GM19438 (cell line): ENCODE measurements at regions not wholly inside any gene's neighbourhood (a gene's known extent, or its start where the extent isn't known, plus 50 kb on each side); places are given as distances from the start of the nearest gene placed in this dataset.

Experiments used
- ATAC-seq: cut with Tn5 transposase; IDR thresholded peaks from one replicate; pipeline ENCODE4 v1.9.1; 2021; ENCODE audit warnings: low read depth; ENCODE audit not compliant: unreplicated experiment

DNA sequence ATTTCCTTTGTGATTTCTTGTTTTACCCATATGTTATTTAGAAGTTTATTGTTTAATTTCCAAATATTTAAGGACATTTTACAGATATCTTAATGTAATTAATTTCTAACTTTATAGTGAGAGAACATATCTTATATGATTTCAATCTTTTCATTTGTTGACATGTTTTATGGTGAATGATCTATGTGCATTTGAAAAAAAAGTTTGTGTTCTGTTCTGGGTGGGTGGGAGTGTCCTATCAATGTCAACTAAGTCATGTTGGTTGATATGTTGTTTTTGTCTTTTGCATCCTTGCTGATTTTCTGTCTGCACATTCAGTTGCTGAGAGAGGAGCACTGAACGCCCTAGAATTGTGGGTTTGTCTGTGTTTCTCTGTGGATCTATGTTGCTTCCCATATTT, 50.3 kb upstream of the CBFA2T3 start:
- no peak for ATAC-seq

DNA sequence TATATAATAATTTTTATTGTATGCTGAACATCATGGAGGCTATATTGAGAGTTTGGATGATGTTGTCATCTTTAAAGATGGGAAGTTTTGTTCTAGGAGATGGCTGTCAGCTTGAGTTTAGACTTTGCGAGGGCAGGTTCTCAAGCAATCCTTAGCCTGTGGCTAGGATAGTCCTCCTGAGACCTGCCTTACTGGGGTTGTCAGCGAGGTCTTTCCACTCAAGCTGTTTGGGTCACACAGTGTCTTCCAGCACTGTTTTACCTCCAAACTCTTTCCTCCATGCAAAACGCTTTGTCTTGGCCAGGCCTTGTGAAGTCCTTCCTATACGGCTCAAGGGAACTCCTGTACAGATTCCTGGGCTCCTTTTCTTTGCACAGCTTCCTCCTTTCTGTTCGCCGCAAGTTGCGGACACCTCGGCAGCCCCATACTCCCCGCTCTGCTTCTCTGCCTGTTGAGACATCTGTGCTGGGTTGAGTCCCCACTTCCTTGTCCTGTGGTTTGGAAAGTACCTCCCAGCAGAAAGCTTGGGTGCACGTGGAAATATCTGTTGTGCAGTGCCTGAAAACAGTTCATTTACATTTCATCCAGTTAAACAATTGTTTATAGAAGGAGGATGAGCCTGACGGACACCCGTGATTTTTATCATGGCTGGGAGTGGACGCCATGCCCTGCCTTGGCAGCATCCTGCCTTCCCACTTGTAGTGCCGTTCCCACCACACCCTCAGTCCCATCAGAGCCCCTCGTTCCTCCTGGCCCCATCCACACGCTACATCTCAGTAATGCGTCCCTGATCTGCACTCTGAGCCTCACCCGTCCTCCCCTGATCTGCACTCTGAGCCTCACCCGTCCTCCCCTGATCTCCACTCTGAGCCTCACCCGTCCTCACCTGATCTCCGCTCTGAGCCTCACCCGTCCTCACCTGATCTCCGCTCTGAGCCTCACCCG, 55.0 kb upstream of the CBFA2T3 start:
- peak; percentile 91 for ATAC-seq

DNA sequence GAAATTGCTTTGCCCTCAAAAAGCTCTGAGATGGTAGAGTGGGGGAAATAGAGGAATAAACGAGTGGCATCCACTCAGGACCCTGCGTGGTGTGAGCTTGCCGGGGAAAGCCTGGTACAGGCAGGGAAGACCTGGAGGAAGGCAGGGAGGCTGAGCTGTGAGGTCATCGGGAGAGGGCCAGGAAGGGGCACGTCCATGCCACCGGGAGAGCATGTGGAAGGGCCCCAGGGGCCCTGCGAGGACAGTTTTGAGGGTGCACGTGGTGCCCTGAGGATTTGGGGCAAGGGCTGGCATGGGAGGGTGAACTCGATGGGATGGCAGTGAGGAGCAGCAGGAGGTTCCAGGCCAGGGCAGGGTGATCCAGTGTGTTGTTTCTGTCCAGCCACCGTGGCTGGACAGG, 56.3 kb upstream of the CBFA2T3 start:
- ATAC-seq = no peak

GRCh38 chr16:89033796-89034572, 57.0 kb upstream of the CBFA2T3 start:
- ATAC-seq = no peak

GRCh38 chr16:89034573-89034961, 57.6 kb upstream of the CBFA2T3 start:
- no peak for ATAC-seq

- ATAC-seq = no peak
Observed at GRCh38 chr16:89034971-89035668, 58.1 kb upstream of the CBFA2T3 start.

DNA sequence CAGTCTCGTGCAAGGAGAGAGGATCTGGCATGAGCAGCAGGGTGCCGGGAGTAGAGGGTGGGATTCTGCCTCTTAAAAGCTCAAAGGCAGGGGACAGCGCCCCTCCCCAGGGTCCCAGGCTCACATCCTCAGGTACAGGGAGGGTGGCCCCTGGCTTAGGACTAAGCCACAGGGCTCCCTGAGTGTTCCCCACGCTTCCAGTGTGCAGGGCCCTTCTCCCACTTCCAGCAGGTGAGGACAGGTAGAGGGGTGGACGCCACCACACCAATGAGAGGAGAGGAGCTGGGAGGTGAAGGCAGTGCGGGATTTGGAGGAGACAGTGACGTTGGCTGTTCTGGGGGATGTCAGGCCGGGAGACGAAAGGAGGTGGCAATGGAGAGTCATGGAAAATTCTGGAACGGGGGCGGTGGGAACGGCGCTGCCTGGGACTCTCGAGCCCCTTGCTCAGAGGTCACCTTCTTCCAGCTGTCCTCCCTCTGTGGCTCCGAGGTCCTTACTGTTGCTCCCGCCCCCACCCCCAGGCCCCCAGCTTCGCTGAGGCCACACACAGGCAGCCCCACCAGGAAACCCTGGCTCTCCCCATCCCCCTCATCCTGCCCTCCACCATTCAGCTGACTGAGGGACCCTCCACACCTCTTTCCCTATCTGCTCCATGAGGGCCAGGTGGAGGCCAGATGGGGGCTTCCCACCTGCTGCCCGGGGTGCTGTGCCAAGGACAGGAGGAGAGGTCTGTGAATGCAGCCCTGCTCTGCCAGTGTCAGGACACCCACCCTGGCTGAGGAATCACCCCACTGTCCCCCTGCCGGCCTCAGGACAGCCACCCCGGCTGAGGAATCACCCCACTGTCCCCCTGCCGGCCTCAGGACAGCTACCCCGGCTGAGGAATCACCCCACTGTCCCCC, 57.7 kb upstream of the ACSF3 start:
- no peak for ATAC-seq

DNA sequence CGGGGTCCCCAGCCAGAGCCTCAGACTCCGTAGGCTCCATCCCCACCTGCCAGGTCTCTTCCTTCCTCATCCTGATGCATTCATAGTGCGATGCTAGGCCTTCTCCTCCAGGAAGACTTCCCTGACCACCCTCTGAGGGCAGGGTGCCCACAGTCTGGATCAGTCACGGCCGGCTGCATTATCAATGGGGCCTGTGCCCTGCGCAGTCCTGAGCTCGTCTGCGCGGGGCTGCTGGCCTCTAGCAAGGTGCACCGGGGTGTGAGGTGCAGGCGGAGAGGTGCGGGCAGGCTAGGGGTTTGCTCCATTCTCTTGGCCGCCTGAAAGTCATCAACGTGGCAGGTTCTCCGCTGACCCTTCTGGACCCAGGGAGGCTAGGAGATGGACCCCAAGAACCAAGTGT, 56.9 kb upstream of the ACSF3 start:
- no peak for ATAC-seq

- ATAC-seq = no peak
Observed at GRCh38 chr16:89037261-89038152, 56.1 kb upstream of the ACSF3 start.

- ATAC-seq = no peak
Observed at GRCh38 chr16:89038221-89038721, 55.4 kb upstream of the ACSF3 start.

DNA sequence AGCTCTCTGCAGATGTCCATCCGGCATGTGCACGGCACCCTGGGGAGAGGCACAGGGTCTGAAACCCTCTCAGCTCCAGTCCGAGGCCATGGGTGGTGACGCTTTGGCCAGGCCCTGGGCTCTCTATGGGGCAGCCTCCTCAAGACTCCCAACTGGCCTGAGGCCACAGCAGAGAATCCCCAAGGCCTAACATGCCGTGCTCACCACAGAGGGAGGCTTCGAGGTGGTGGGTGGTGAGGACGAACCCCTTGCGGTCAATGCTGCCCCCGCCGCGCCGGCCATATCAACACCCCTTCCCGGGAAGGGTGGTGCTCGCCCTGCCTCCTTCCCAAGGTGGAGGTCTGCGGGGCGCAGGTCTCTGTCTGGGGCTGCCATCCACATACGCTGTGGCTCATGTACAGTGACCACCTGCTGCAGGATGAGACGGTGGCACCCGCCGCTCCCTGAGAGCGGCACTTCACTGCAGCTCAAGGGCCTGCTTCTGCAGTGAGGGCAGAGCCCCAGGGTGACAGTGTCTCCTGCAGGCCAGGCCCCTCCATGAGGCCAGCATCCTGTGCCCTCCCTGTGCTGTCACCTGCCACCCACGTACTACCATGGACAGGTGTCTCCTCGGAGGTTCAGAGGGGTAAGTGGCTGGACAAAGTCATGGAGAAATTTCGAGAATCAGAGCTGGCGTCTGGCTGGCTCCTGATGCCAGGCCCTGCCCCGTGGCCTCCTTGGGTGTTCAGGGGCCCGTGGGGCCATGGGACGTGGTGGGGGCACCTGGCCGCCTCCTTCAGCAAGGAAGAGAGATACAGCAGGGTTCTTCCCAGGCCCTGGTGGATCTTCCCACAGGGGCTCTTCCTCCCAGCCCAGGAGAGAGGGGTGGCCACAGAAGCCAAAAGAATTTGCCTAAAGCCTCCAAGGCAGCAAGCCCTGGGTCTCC, 54.6 kb upstream of the ACSF3 start:
- ATAC-seq = no peak

- no peak for ATAC-seq
Observed at GRCh38 chr16:89039756-89040155, 53.9 kb upstream of the ACSF3 start.

DNA sequence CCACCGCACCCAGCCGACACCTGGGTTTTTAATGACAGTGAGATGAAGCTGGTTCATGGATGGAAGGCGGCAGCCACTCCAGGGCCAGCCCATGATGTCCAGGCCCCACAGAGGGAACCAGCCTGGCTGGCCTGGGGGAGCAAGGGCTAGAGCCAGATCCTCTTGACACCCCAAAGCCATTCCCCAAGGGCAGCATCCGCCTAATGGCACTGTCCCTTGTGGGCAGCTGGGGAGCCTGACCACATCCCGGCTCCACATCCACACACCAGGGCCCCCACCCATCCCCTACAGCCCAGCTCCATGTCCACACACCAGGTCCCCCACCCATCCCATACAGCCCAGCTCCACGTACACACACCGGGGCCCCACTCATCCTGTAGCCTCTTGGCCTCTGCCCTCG, 53.3 kb upstream of the ACSF3 start:
- no peak for ATAC-seq

GRCh38 chr16:89040861-89041570, 52.6 kb upstream of the ACSF3 start:
- no peak for ATAC-seq

DNA sequence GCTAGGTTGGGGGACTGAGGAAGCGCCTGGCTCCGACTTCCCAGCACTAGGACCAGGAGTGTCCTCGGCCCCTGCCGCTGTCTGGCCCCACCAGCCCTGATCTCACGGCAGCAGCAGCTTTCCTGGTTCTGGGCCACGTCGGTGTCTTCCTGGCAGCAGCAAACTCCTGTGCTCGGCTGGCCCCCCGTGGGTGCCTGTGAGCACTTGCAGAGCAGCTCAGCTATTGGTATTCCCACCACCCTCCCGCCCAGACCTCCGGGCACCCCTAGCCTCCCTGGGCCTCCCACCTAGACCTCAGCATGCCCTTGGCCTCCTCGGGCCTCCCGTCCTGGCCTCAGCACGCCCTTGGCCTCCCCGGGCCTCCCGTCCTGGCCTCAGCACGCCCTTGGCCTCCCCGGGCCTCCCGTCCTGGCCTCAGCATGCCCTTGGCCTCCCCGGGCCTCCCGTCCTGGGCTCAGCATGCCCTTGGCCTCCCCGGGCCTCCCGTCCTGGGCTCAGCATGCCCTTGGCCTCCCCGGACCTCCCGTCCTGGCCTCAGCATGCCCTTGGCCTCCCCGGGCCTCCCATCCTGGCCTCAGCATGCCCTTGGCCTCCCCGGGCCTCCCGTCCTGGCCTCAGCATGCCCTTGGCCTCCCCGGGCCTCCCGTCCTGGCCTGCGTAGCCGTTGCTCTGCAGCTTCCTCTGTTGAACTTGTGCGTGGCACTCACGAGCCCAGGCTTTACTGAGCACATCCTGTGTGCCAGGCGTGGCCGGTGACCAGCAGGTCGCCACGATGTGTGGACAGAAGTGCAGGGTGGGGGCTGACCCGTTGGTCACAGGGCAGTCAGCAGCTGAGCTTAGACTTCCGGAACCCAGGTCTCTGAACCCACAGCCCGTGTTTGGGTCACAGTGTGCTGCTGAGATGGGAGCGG, 51.8 kb upstream of the ACSF3 start:
- no peak for ATAC-seq
